ENCODE measurements at regions not wholly inside any gene's neighbourhood (a gene's known extent, or its start where the extent isn't known, plus 50 kb on each side); places are given as distances from the start of the nearest gene placed in this dataset.

DNA sequence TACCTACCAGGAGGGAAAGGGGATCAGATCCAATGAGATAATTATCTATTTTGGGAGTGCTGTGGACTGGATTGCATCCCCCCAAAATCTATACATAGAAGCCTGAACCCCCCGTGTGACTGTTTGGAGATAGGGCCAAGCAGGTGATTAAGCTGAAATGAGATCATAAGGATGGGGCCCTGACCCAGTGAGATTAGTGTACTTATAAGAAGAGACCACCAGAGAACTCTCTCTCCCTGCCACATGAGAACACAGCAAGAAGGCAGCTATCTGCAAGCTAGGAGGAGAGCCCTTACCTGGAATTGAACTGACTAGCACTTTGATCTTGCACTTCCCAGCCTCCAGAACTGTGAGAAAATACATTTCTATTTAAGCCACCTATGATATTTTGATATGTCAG is 132.2 kb upstream of the NOX3 start:
- H3K27me3 ChIP-seq (ENCODE audit: control insufficient read depth in 2 of 2, insufficient read depth in 2 of 2, low read length in 2 of 2): no peaks in the 10 kb centered on the region
- H3K9me3 ChIP-seq (ENCODE audit: control insufficient read depth in 2 of 2, low read length in 2 of 2): no peaks in the 10 kb centered on the region
- H3K4me3 ChIP-seq (ENCODE audit: low read length in 2 of 2): no peak overlapping the region
- H3K9ac ChIP-seq (ENCODE audit: low read depth in 1 of 2, low read length in 2 of 2): no peak overlapping the region
- no peak overlapping the region for H3K27ac ChIP-seq (ENCODE audit: low read depth in 2 of 2, low read length in 2 of 2)
- no peaks in the 10 kb centered on the region for H3K36me3 ChIP-seq (ENCODE audit: control insufficient read depth in 2 of 2, insufficient read depth in 2 of 2, low read length in 2 of 2)
- no peaks in the 10 kb centered on the region for H3K4me1 ChIP-seq (ENCODE audit: control insufficient read depth in 2 of 2, insufficient read depth in 2 of 2, low read length in 2 of 2)

DNA sequence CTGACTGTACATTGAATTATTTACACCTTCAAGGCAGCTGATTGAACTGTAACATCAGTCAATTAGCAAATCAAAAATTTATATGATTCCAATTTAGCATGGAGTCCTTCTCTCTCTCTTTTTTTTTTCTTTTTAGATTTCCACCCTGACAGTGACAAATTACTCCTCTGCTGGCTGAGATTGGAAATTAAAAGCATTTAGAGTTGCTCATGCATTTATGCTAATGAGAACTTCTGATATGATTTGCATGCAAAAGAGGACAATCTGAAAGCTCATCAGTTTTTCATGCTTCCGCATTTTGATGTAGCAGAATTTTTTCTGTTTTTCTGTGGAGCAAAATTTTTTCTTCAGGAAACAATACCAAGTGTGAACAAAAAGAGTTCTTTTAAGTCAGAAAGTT is 130.5 kb upstream of the NOX3 start:
- Histone ChIP-seq H3K4me3 (ENCODE audit: low read length in 2 of 2) (no peak overlapping the region), H3K4me1 (ENCODE audit: control insufficient read depth in 2 of 2, insufficient read depth in 2 of 2, low read length in 2 of 2) (no peaks in the 10 kb centered on the region), H3K9ac (ENCODE audit: low read depth in 1 of 2, low read length in 2 of 2) (no peak overlapping the region), H3K27ac (ENCODE audit: low read depth in 2 of 2, low read length in 2 of 2) (no peak overlapping the region), H3K27me3 (ENCODE audit: control insufficient read depth in 2 of 2, insufficient read depth in 2 of 2, low read length in 2 of 2) (no peaks in the 10 kb centered on the region), H3K36me3 (ENCODE audit: control insufficient read depth in 2 of 2, insufficient read depth in 2 of 2, low read length in 2 of 2) (no peaks in the 10 kb centered on the region), H3K9me3 (ENCODE audit: control insufficient read depth in 2 of 2, low read length in 2 of 2) (no peaks in the 10 kb centered on the region)

DNA sequence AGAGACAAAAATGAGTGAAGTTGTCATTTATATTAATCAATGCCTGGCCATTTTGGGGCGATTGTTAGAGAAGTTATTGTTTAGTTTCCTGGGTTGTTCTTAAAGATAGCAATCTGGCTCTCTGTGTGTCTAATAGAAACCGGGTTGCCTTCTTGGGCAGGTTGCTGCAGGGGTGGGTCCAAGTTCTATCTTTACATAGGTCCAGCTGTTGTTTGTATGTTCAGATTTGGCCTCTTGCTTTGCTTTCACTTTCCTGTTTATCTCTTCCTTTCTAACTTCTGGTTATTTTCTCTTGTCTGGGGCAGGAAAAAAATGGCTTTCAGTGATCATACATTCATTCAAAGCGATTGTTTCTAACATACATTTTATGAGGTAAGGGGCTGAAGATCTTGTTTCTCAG is 128.4 kb upstream of the NOX3 start:
- Histone ChIP-seq H3K4me3 (ENCODE audit: low read length in 2 of 2) (no peak overlapping the region), H3K36me3 (ENCODE audit: control insufficient read depth in 2 of 2, insufficient read depth in 2 of 2, low read length in 2 of 2) (no peaks in the 10 kb centered on the region), H3K9me3 (ENCODE audit: control insufficient read depth in 2 of 2, low read length in 2 of 2) (no peaks in the 10 kb centered on the region), H3K27ac (ENCODE audit: low read depth in 2 of 2, low read length in 2 of 2) (no peak overlapping the region), H3K4me1 (ENCODE audit: control insufficient read depth in 2 of 2, insufficient read depth in 2 of 2, low read length in 2 of 2) (no peaks in the 10 kb centered on the region), H3K27me3 (ENCODE audit: control insufficient read depth in 2 of 2, insufficient read depth in 2 of 2, low read length in 2 of 2) (no peaks in the 10 kb centered on the region), H3K9ac (ENCODE audit: low read depth in 1 of 2, low read length in 2 of 2) (no peak overlapping the region)

- no peak overlapping the region for H3K27ac ChIP-seq (ENCODE audit: low read depth in 2 of 2, low read length in 2 of 2)
- no peaks in the 10 kb centered on the region for H3K9me3 ChIP-seq (ENCODE audit: control insufficient read depth in 2 of 2, low read length in 2 of 2)
- no peaks in the 10 kb centered on the region for H3K4me1 ChIP-seq (ENCODE audit: control insufficient read depth in 2 of 2, insufficient read depth in 2 of 2, low read length in 2 of 2)
- H3K4me3 ChIP-seq (ENCODE audit: low read length in 2 of 2): no peak overlapping the region
- no peak overlapping the region for H3K9ac ChIP-seq (ENCODE audit: low read depth in 1 of 2, low read length in 2 of 2)
- no peaks in the 10 kb centered on the region for H3K36me3 ChIP-seq (ENCODE audit: control insufficient read depth in 2 of 2, insufficient read depth in 2 of 2, low read length in 2 of 2)
- H3K27me3 ChIP-seq (ENCODE audit: control insufficient read depth in 2 of 2, insufficient read depth in 2 of 2, low read length in 2 of 2): no peaks in the 10 kb centered on the region
These were observed 126.7 kb upstream of the NOX3 start for GRCh38 chr6:155582016-155582991.

DNA sequence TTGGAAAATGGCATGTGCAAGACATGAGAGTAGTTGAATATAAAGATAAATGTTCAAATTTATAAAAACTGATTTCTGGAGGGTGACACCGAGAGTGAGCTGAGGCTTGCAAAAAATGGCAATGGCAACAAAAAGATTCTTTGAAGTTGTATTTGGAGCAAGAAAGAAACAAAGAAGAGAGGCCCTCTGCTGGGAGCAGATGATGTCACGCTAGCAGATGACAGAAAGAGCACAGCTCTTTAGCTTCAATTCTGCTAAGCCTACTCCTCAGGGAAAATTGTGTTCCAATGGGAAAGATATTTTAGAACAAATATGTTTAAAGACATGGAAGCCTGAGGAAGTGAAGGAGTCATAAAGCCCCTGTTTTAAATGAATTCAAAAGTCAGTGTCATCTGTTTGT is 125.3 kb upstream of the NOX3 start:
- Histone ChIP-seq H3K27ac (ENCODE audit: low read depth in 2 of 2, low read length in 2 of 2) (no peak overlapping the region), H3K36me3 (ENCODE audit: control insufficient read depth in 2 of 2, insufficient read depth in 2 of 2, low read length in 2 of 2) (no peaks in the 10 kb centered on the region), H3K4me1 (ENCODE audit: control insufficient read depth in 2 of 2, insufficient read depth in 2 of 2, low read length in 2 of 2) (no peaks in the 10 kb centered on the region), H3K9ac (ENCODE audit: low read depth in 1 of 2, low read length in 2 of 2) (no peak overlapping the region), H3K9me3 (ENCODE audit: control insufficient read depth in 2 of 2, low read length in 2 of 2) (no peaks in the 10 kb centered on the region), H3K4me3 (ENCODE audit: low read length in 2 of 2) (no peak overlapping the region), H3K27me3 (ENCODE audit: control insufficient read depth in 2 of 2, insufficient read depth in 2 of 2, low read length in 2 of 2) (no peaks in the 10 kb centered on the region)

GRCh38 chr6:155578251-155578650 is 122.6 kb upstream of the NOX3 start:
- no peaks in the 10 kb centered on the region for H3K36me3 ChIP-seq (ENCODE audit: control insufficient read depth in 2 of 2, insufficient read depth in 2 of 2, low read length in 2 of 2)
- H3K4me1 ChIP-seq (ENCODE audit: control insufficient read depth in 2 of 2, insufficient read depth in 2 of 2, low read length in 2 of 2): no peaks in the 10 kb centered on the region

GRCh38 chr6:155561966-155562364 is 106.3 kb upstream of the NOX3 start:
- H3K4me1 ChIP-seq (ENCODE audit: control insufficient read depth in 2 of 2, insufficient read depth in 2 of 2, low read length in 2 of 2): no peaks in the 10 kb centered on the region
- no peaks in the 10 kb centered on the region for H3K9me3 ChIP-seq (ENCODE audit: control insufficient read depth in 2 of 2, low read length in 2 of 2)
- H3K4me3 ChIP-seq (ENCODE audit: low read length in 2 of 2): no peak overlapping the region
- H3K36me3 ChIP-seq (ENCODE audit: control insufficient read depth in 2 of 2, insufficient read depth in 2 of 2, low read length in 2 of 2): no peaks in the 10 kb centered on the region
- no peaks in the 10 kb centered on the region for H3K27me3 ChIP-seq (ENCODE audit: control insufficient read depth in 2 of 2, insufficient read depth in 2 of 2, low read length in 2 of 2)
- no peak overlapping the region for H3K9ac ChIP-seq (ENCODE audit: low read depth in 1 of 2, low read length in 2 of 2)
- no peak overlapping the region for H3K27ac ChIP-seq (ENCODE audit: low read depth in 2 of 2, low read length in 2 of 2)

More at GRCh38 chr6:155578251-155578650, 122.6 kb upstream of the NOX3 start:
- Histone ChIP-seq H3K27ac (ENCODE audit: low read depth in 2 of 2, low read length in 2 of 2) (no peak overlapping the region), H3K4me3 (ENCODE audit: low read length in 2 of 2) (no peak overlapping the region), H3K9me3 (ENCODE audit: control insufficient read depth in 2 of 2, low read length in 2 of 2) (no peaks in the 10 kb centered on the region), H3K27me3 (ENCODE audit: control insufficient read depth in 2 of 2, insufficient read depth in 2 of 2, low read length in 2 of 2) (no peaks in the 10 kb centered on the region), H3K9ac (ENCODE audit: low read depth in 1 of 2, low read length in 2 of 2) (no peak overlapping the region)

GRCh38 chr6:155561257-155561965 is 105.8 kb upstream of the NOX3 start:
- Histone ChIP-seq H3K27ac (ENCODE audit: low read depth in 2 of 2, low read length in 2 of 2) (no peak overlapping the region), H3K9me3 (ENCODE audit: control insufficient read depth in 2 of 2, low read length in 2 of 2) (no peaks in the 10 kb centered on the region), H3K36me3 (ENCODE audit: control insufficient read depth in 2 of 2, insufficient read depth in 2 of 2, low read length in 2 of 2) (no peaks in the 10 kb centered on the region), H3K4me1 (ENCODE audit: control insufficient read depth in 2 of 2, insufficient read depth in 2 of 2, low read length in 2 of 2) (no peaks in the 10 kb centered on the region), H3K9ac (ENCODE audit: low read depth in 1 of 2, low read length in 2 of 2) (no peak overlapping the region), H3K4me3 (ENCODE audit: low read length in 2 of 2) (no peak overlapping the region), H3K27me3 (ENCODE audit: control insufficient read depth in 2 of 2, insufficient read depth in 2 of 2, low read length in 2 of 2) (no peaks in the 10 kb centered on the region)

DNA sequence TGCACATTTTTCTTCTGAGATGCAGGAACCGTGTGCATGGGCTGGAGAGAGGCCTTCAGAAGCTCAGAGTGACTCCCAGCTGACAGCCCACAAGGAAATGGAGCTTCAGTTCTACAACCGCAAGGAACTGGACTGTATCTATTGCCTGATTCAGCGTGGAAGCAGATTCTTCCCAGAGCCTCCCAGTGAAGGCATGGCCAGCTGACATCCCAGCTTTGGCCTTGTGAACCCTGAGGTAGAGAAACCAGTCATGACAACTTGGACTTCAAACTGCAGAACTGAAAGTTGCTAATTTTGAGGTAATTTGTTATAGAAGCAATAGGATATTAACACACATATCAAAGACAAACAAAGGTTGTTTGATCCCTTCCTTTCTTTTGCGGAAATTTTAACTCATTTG is 94.3 kb upstream of the NOX3 start:
- Histone ChIP-seq H3K9me3 (ENCODE audit: control insufficient read depth in 2 of 2, low read length in 2 of 2) (no peaks in the 10 kb centered on the region), H3K36me3 (ENCODE audit: control insufficient read depth in 2 of 2, insufficient read depth in 2 of 2, low read length in 2 of 2) (no peaks in the 10 kb centered on the region), H3K4me3 (ENCODE audit: low read length in 2 of 2) (no peak overlapping the region), H3K9ac (ENCODE audit: low read depth in 1 of 2, low read length in 2 of 2) (no peak overlapping the region), H3K27ac (ENCODE audit: low read depth in 2 of 2, low read length in 2 of 2) (no peak overlapping the region), H3K4me1 (ENCODE audit: control insufficient read depth in 2 of 2, insufficient read depth in 2 of 2, low read length in 2 of 2) (no peaks in the 10 kb centered on the region), H3K27me3 (ENCODE audit: control insufficient read depth in 2 of 2, insufficient read depth in 2 of 2, low read length in 2 of 2) (no peaks in the 10 kb centered on the region)

GRCh38 chr6:155549028-155549798 is 93.6 kb upstream of the NOX3 start:
- Histone ChIP-seq H3K27ac (ENCODE audit: low read depth in 2 of 2, low read length in 2 of 2) (no peak overlapping the region), H3K4me1 (ENCODE audit: control insufficient read depth in 2 of 2, insufficient read depth in 2 of 2, low read length in 2 of 2) (no peaks in the 10 kb centered on the region), H3K36me3 (ENCODE audit: control insufficient read depth in 2 of 2, insufficient read depth in 2 of 2, low read length in 2 of 2) (no peaks in the 10 kb centered on the region), H3K9ac (ENCODE audit: low read depth in 1 of 2, low read length in 2 of 2) (no peak overlapping the region), H3K4me3 (ENCODE audit: low read length in 2 of 2) (no peak overlapping the region), H3K9me3 (ENCODE audit: control insufficient read depth in 2 of 2, low read length in 2 of 2) (no peaks in the 10 kb centered on the region), H3K27me3 (ENCODE audit: control insufficient read depth in 2 of 2, insufficient read depth in 2 of 2, low read length in 2 of 2) (no peaks in the 10 kb centered on the region)

Measured in mucosa of rectum (tissue), 2 donors.